NCI-H2196 treated with DMSO at 0.1 percent for 48 hours (cell line): ENCODE measurements at regions not wholly inside any gene's neighbourhood (a gene's known extent, or its start where the extent isn't known, plus 50 kb on each side); places are given as distances from the start of the nearest gene placed in this dataset.

ENCODE experiments used
- DNase-seq: peaks from one replicate; lab custom pipeline; 2025; ENCODE audit not compliant: unreplicated experiment; lab: John Stamatoyannopoulos, UW

GRCh38 chr3:166372571-166373106 lies 535.4 kb upstream of the BCHE start:
- no peak for DNase-seq

GRCh38 chr3:166367947-166368533 lies 530.8 kb upstream of the BCHE start:
- DNase-seq: no peak

- no peak for DNase-seq
Measured at GRCh38 chr3:166362698-166363097, 525.5 kb upstream of the BCHE start.

GRCh38 chr3:166360720-166361119 lies 523.5 kb upstream of the BCHE start:
- DNase-seq: no peak

GRCh38 chr3:166351461-166351860 lies 514.2 kb upstream of the BCHE start:
- no peak for DNase-seq

- DNase-seq: no peak
Measured at GRCh38 chr3:166340604-166341266, 503.5 kb upstream of the BCHE start.

GRCh38 chr3:166324401-166324800 lies 487.2 kb upstream of the BCHE start:
- no peak for DNase-seq

GRCh38 chr3:166322391-166322790 lies 485.2 kb upstream of the BCHE start:
- DNase-seq: no peak

GRCh38 chr3:166307756-166308350 lies 470.6 kb upstream of the BCHE start:
- DNase-seq: no peak

GRCh38 chr3:166304584-166304983 lies 467.4 kb upstream of the BCHE start:
- DNase-seq: no peak

GRCh38 chr3:166303681-166304080 lies 466.5 kb upstream of the BCHE start:
- DNase-seq: no peak

- no peak for DNase-seq
Measured at GRCh38 chr3:166302331-166302730, 465.1 kb upstream of the BCHE start.

- no peak for DNase-seq
Measured at GRCh38 chr3:166296179-166296783, 459.1 kb upstream of the BCHE start.

- no peak for DNase-seq
Measured at GRCh38 chr3:166291186-166291955, 454.1 kb upstream of the BCHE start.

GRCh38 chr3:166285001-166285400 lies 447.8 kb upstream of the BCHE start:
- DNase-seq: no peak

GRCh38 chr3:166283840-166284239 lies 446.6 kb upstream of the BCHE start:
- DNase-seq: no peak

GRCh38 chr3:166282931-166283330 lies 445.7 kb upstream of the BCHE start:
- no peak for DNase-seq

- DNase-seq: no peak
Measured at GRCh38 chr3:166279636-166280035, 442.4 kb upstream of the BCHE start.

- DNase-seq: no peak
Measured at GRCh38 chr3:166275024-166275390, 437.8 kb upstream of the BCHE start.

- DNase-seq: no peak
Measured at GRCh38 chr3:166274351-166275023, 437.3 kb upstream of the BCHE start.

GRCh38 chr3:166270429-166270828 lies 433.2 kb upstream of the BCHE start:
- no peak for DNase-seq
